CD8-positive, alpha-beta memory T cell (primary cell): ENCODE measurements at regions not wholly inside any gene's neighbourhood (a gene's known extent, or its start where the extent isn't known, plus 50 kb on each side); places are given as distances from the start of the nearest gene placed in this dataset.

Experiments
- CTCF ChIA-PET: fragments of 350-600 bp; sonication (Branson Sonifier 250); formaldehyde crosslinking; loops from one replicate; lab custom pipeline; 2021; ENCODE audit warnings: antibody characterized with exemption; lab: Charles Lee
- POLR2A ChIA-PET: fragments of 350-600 bp; sonication (Branson Sonifier 250); formaldehyde crosslinking; loops from one replicate; lab custom pipeline; 2021; ENCODE audit warnings: antibody characterized with exemption; lab: Charles Lee
- DNase-seq, 5 donors: peaks; one replicate each; pipeline versions ENCODE4 v3.0.0 to v3.0.0-alpha.2; 2020 to 2022; ENCODE audit warnings: mixed read lengths in 1 of 5
- H3K27ac ChIP-seq: one replicate; pipeline ENCODE4 v1.7.0; 2013; ENCODE audit warnings: low read depth, mild to moderate bottlenecking, low read length, moderate library complexity
- H3K27me3 ChIP-seq: 2 replicates; pipeline ENCODE4 v1.7.0; 2013; ENCODE audit warnings: low read length, mild to moderate bottlenecking; ENCODE audit not compliant: insufficient read depth, poor library complexity, severe bottlenecking
- H3K36me3 ChIP-seq: 2 replicates; pipeline ENCODE4 v1.7.0; 2013; ENCODE audit warnings: mild to moderate bottlenecking, low read length, moderate library complexity; ENCODE audit not compliant: insufficient read depth
- H3K4me1 ChIP-seq: 2 replicates; pipeline ENCODE4 v1.7.0; 2013; ENCODE audit warnings: mild to moderate bottlenecking, low read length, moderate library complexity; ENCODE audit not compliant: insufficient read depth
- H3K4me3 ChIP-seq: 2 replicates; pipeline ENCODE4 v1.7.0; 2013; ENCODE audit warnings: mild to moderate bottlenecking, low read length
- H3K9me3 ChIP-seq: 2 replicates; pipeline ENCODE4 v1.7.0; 2013; ENCODE audit warnings: mild to moderate bottlenecking, low read length
- H3K27ac Mint-ChIP-seq, 8 donors: one replicate each; pipeline ENCODE4 v1.8.0; 2020 to 2021; ENCODE audit warnings: mixed read lengths in 8 of 8, mild to moderate bottlenecking in 6 of 8, inconsistent platforms in 3 of 8, moderate library complexity in 3 of 8
- H3K27me3 Mint-ChIP-seq, 2 donors: one replicate each; pipeline ENCODE4 v1.8.0; 2020 to 2021; ENCODE audit warnings: mixed read lengths in 2 of 2, mild to moderate bottlenecking in 1 of 2, moderate library complexity in 1 of 2
- H3K36me3 Mint-ChIP-seq, 3 donors: one replicate each; pipeline ENCODE4 v1.8.0; 2020 to 2021; ENCODE audit warnings: mixed read lengths in 3 of 3, inconsistent platforms in 1 of 3, mild to moderate bottlenecking in 1 of 3
- H3K4me1 Mint-ChIP-seq, 3 donors: one replicate each; pipeline ENCODE4 v1.8.0; 2020 to 2021; ENCODE audit warnings: mixed read lengths in 3 of 3, inconsistent platforms in 1 of 3, mild to moderate bottlenecking in 1 of 3
- H3K4me3 Mint-ChIP-seq, 7 donors: one replicate each; pipeline ENCODE4 v1.8.0; 2020 to 2021; ENCODE audit warnings: mixed read lengths in 7 of 7, mild to moderate bottlenecking in 6 of 7, moderate library complexity in 4 of 7, inconsistent platforms in 2 of 7
- H3K9me3 Mint-ChIP-seq, 5 donors: one replicate each; pipeline ENCODE4 v1.8.0; 2020 to 2022; ENCODE audit warnings: mixed read lengths in 5 of 5, mild to moderate bottlenecking in 3 of 5, moderate library complexity in 2 of 5, inconsistent platforms in 1 of 5

- H3K36me3 Mint-ChIP-seq = peaks cover 0 to 27% (median 4%) of the 10 kb centered on the region in 3 donors
- Histone ChIP-seq H3K27ac (no peak overlapping the region), H3K36me3 (no peaks in the 10 kb centered on the region), H3K4me1 (no peaks in the 10 kb centered on the region), H3K4me3 (no peak overlapping the region), H3K9me3 (no peaks in the 10 kb centered on the region), H3K27me3 (no peaks in the 10 kb centered on the region)
- no peak overlapping the region for H3K27ac Mint-ChIP-seq
- ChIA-PET CTCF (no interaction called here), POLR2A (no interaction called here)
- H3K27me3 Mint-ChIP-seq = peaks cover 5 to 17% of the 10 kb centered on the region in 2 donors
- peaks cover 0 to 12% (median 2%) of the 10 kb centered on the region in 5 donors for H3K9me3 Mint-ChIP-seq
- H3K4me1 Mint-ChIP-seq = no peaks in the 10 kb centered on the region
- H3K4me3 Mint-ChIP-seq = no peak overlapping the region
- DNase-seq = no peak
These were observed 322.7 kb downstream of the BLID start for GRCh38 chr11:121793291-121793690.

- H3K9me3 Mint-ChIP-seq = peaks cover 0 to 13% (median 3%) of the 10 kb centered on the region in 5 donors
- no peaks in the 10 kb centered on the region for H3K27me3 ChIP-seq
- no peaks in the 10 kb centered on the region for H3K36me3 ChIP-seq
- ChIA-PET POLR2A (no interaction called here), CTCF (no interaction called here)
- H3K4me1 ChIP-seq = no peaks in the 10 kb centered on the region
- no peak overlapping the region for H3K27ac Mint-ChIP-seq
- H3K4me3 Mint-ChIP-seq = no peak overlapping the region
- peaks cover 6 to 17% of the 10 kb centered on the region in 2 donors for H3K27me3 Mint-ChIP-seq
- H3K27ac ChIP-seq = no peak overlapping the region
- no peaks in the 10 kb centered on the region for H3K9me3 ChIP-seq
- peaks cover 0 to 21% (median 6%) of the 10 kb centered on the region in 3 donors for H3K36me3 Mint-ChIP-seq
- no peak overlapping the region for H3K4me3 ChIP-seq
- no peak for DNase-seq
- H3K4me1 Mint-ChIP-seq = no peaks in the 10 kb centered on the region
These were observed 323.8 kb downstream of the BLID start for GRCh38 chr11:121792185-121792584.

GRCh38 chr11:121790430-121790829 is 325.6 kb downstream of the BLID start:
- H3K27me3 Mint-ChIP-seq = peaks cover 6 to 17% of the 10 kb centered on the region in 2 donors
- peaks cover 0 to 21% (median 6%) of the 10 kb centered on the region in 3 donors for H3K36me3 Mint-ChIP-seq
- H3K4me3 ChIP-seq = no peak overlapping the region
- no peaks in the 10 kb centered on the region for H3K9me3 ChIP-seq
- DNase-seq = no peak
- no peak overlapping the region for H3K4me3 Mint-ChIP-seq
- no peaks in the 10 kb centered on the region for H3K27me3 ChIP-seq
- ChIA-PET POLR2A (no interaction called here), CTCF (no interaction called here)
- no peak overlapping the region for H3K27ac ChIP-seq
- peaks cover 0 to 21% (median 9%) of the 10 kb centered on the region in 5 donors for H3K9me3 Mint-ChIP-seq
- H3K4me1 Mint-ChIP-seq = no peaks in the 10 kb centered on the region
- no peak overlapping the region for H3K27ac Mint-ChIP-seq
- no peaks in the 10 kb centered on the region for H3K4me1 ChIP-seq
- no peaks in the 10 kb centered on the region for H3K36me3 ChIP-seq

GRCh38 chr11:121780971-121781370 is 328.2 kb upstream of the SORL1-AS1 start:
- H3K27me3 ChIP-seq = no peaks in the 10 kb centered on the region
- H3K9me3 ChIP-seq = no peaks in the 10 kb centered on the region
- Mint-ChIP-seq H3K4me1 (no peaks in the 10 kb centered on the region), H3K9me3 (peaks cover 0 to 17% (median under 1%) of the 10 kb centered on the region in 5 donors), H3K27me3 (peaks cover 0 to 2% of the 10 kb centered on the region in 2 donors), H3K36me3 (no peaks in the 10 kb centered on the region), H3K27ac (no peak overlapping the region), H3K4me3 (no peak overlapping the region)
- no peak for DNase-seq
- H3K4me1 ChIP-seq = no peaks in the 10 kb centered on the region
- no peak overlapping the region for H3K27ac ChIP-seq
- H3K4me3 ChIP-seq = no peak overlapping the region
- POLR2A ChIA-PET = no interaction called here
- CTCF ChIA-PET = no interaction called here
- no peaks in the 10 kb centered on the region for H3K36me3 ChIP-seq

GRCh38 chr11:121777056-121777455 is 324.3 kb upstream of the SORL1-AS1 start:
- no peaks in the 10 kb centered on the region for H3K4me1 Mint-ChIP-seq
- POLR2A ChIA-PET = no interaction called here
- CTCF ChIA-PET = no interaction called here
- no peak overlapping the region for H3K4me3 ChIP-seq
- no peak overlapping the region for H3K27ac Mint-ChIP-seq
- H3K27me3 ChIP-seq = no peaks in the 10 kb centered on the region
- no peak overlapping the region for H3K27ac ChIP-seq
- peaks cover 0 to 4% (median 0%) of the 10 kb centered on the region in 5 donors for H3K9me3 Mint-ChIP-seq
- H3K9me3 ChIP-seq = no peaks in the 10 kb centered on the region
- peaks cover 0 to 2% of the 10 kb centered on the region in 2 donors for H3K27me3 Mint-ChIP-seq
- no peaks in the 10 kb centered on the region for H3K4me1 ChIP-seq
- H3K4me3 Mint-ChIP-seq = no peak overlapping the region
- no peaks in the 10 kb centered on the region for H3K36me3 Mint-ChIP-seq
- no peak for DNase-seq
- H3K36me3 ChIP-seq = no peaks in the 10 kb centered on the region

- no peak for DNase-seq
- Histone ChIP-seq H3K9me3 (no peaks in the 10 kb centered on the region), H3K4me3 (no peak overlapping the region), H3K36me3 (no peaks in the 10 kb centered on the region), H3K27me3 (no peaks in the 10 kb centered on the region), H3K27ac (no peak overlapping the region), H3K4me1 (no peaks in the 10 kb centered on the region)
- Mint-ChIP-seq H3K36me3 (no peaks in the 10 kb centered on the region), H3K9me3 (no peaks in the 10 kb centered on the region), H3K4me1 (no peaks in the 10 kb centered on the region), H3K27ac (no peak overlapping the region), H3K27me3 (peaks cover 0 to 6% of the 10 kb centered on the region in 2 donors), H3K4me3 (no peak overlapping the region)
- CTCF ChIA-PET = no interaction called here
- POLR2A ChIA-PET = no interaction called here
These were observed 322.5 kb upstream of the SORL1-AS1 start for GRCh38 chr11:121775276-121775675.

- ChIA-PET CTCF (no interaction called here), POLR2A (no interaction called here)
- no peak for DNase-seq
- Mint-ChIP-seq H3K9me3 (peaks cover 0 to 2% (median 0%) of the 10 kb centered on the region in 5 donors), H3K27me3 (peaks cover 3 to 6% of the 10 kb centered on the region in 2 donors), H3K36me3 (peaks cover 0 to 4% (median 0%) of the 10 kb centered on the region in 3 donors), H3K4me3 (no peak overlapping the region), H3K27ac (no peak overlapping the region), H3K4me1 (no peaks in the 10 kb centered on the region)
- Histone ChIP-seq H3K27me3 (no peaks in the 10 kb centered on the region), H3K27ac (no peak overlapping the region), H3K9me3 (no peaks in the 10 kb centered on the region), H3K36me3 (no peaks in the 10 kb centered on the region), H3K4me3 (no peak overlapping the region), H3K4me1 (no peaks in the 10 kb centered on the region)
These were observed 320.3 kb upstream of the SORL1-AS1 start for GRCh38 chr11:121773076-121773475.

GRCh38 chr11:121770939-121771595 is 318.3 kb upstream of the SORL1-AS1 start:
- Histone ChIP-seq H3K27me3 (no peaks in the 10 kb centered on the region), H3K27ac (no peak overlapping the region), H3K9me3 (no peaks in the 10 kb centered on the region), H3K4me3 (no peak overlapping the region), H3K36me3 (no peaks in the 10 kb centered on the region), H3K4me1 (no peaks in the 10 kb centered on the region)
- no peak overlapping the region for H3K27ac Mint-ChIP-seq
- H3K4me3 Mint-ChIP-seq = no peak overlapping the region
- ChIA-PET POLR2A (no interaction called here), CTCF (no interaction called here)
- H3K36me3 Mint-ChIP-seq = peaks cover 0 to 4% (median 0%) of the 10 kb centered on the region in 3 donors
- no peak for DNase-seq
- H3K4me1 Mint-ChIP-seq = no peaks in the 10 kb centered on the region
- H3K27me3 Mint-ChIP-seq = peaks cover 3 to 6% of the 10 kb centered on the region in 2 donors
- H3K9me3 Mint-ChIP-seq = peaks cover 0 to 2% (median 0%) of the 10 kb centered on the region in 5 donors
